Esophagus muscularis mucosa (tissue), 3 donors: ENCODE measurements at regions not wholly inside any gene's neighbourhood (a gene's known extent, or its start where the extent isn't known, plus 50 kb on each side); places are given as distances from the start of the nearest gene placed in this dataset.

Experiments used
- CTCF ChIP-seq, 3 experiments: fragments of 200-600 bp in 2 of 3; fragments of 450-650 bp in 1 of 3; sonication (generic) in 2 of 3; IDR thresholded peaks; one replicate each; pipeline ENCODE4 v1.5.1; 2017 to 2019; ENCODE audit warnings: antibody characterized with exemption in 3 of 3, mild to moderate bottlenecking in 2 of 3, moderate library complexity in 1 of 3
- POLR2A ChIP-seq: fragments of 450-650 bp; IDR thresholded peaks from one replicate; pipeline ENCODE4 v1.6.1; 2017; ENCODE audit warnings: antibody characterized with exemption, moderate library complexity, mild to moderate bottlenecking, low read depth
- POLR2AphosphoS5 ChIP-seq, 2 donors: sonication (generic); formaldehyde crosslinking; IDR thresholded peaks; one replicate each; pipeline ENCODE4 v1.6.1; 2017; ENCODE audit warnings: antibody characterized with exemption in 2 of 2

GRCh38 chr19:27709496-27709895 lies 1503.5 kb downstream of the UQCRFS1 start:
- TF ChIP-seq POLR2A (no peak), CTCF (IDR thresholded peaks at IDR 0.05) (no peak), POLR2AphosphoS5 (IDR thresholded peaks at IDR 0.05) (no peak)
